GM23338 (cell line): ENCODE measurements at regions not wholly inside any gene's neighbourhood (a gene's known extent, or its start where the extent isn't known, plus 50 kb on each side); places are given as distances from the start of the nearest gene placed in this dataset.

Experiments
- ATAC-seq: fragments of 200-7000 bp; cut with Tn5 transposase; 3 replicates; pipeline ENCODE4 v1.9.1; 2020
- DNase-seq: peaks from one replicate; pipeline ENCODE4 v3.0.0-alpha.2; 2015; ENCODE audit warnings: low spot score
- H2AFZ ChIP-seq: fragments of 200-600 bp; sonication (generic); 2 replicates; pipeline ENCODE4 v1.8.0; 2016; ENCODE audit warnings: antibody characterized with exemption, mild to moderate bottlenecking, moderate library complexity
- H3F3A ChIP-seq: fragments of 200-600 bp; sonication (generic); replicated peaks from 2 replicates; pipeline ENCODE4 v1.8.0; 2017; ENCODE audit warnings: antibody characterized with exemption, mixed run types, low read depth
- H3K27ac ChIP-seq: fragments of 200-600 bp; sonication (generic); 2 replicates; pipeline ENCODE4 v1.6.1; 2016; ENCODE audit warnings: low read depth
- H3K27me3 ChIP-seq: fragments of 200-600 bp; sonication (generic); 2 replicates; pipeline ENCODE4 v1.8.0; 2016; ENCODE audit warnings: mild to moderate bottlenecking, mixed run types, moderate library complexity; ENCODE audit not compliant: insufficient read depth
- H3K36me3 ChIP-seq: fragments of 200-600 bp; sonication (generic); 2 replicates; pipeline ENCODE4 v1.8.0; 2016; ENCODE audit warnings: mild to moderate bottlenecking; ENCODE audit not compliant: insufficient read depth
- H3K4me1 ChIP-seq: fragments of 200-600 bp; sonication (generic); 2 replicates; pipeline ENCODE4 v1.8.0; 2016; ENCODE audit warnings: mild to moderate bottlenecking, moderate library complexity; ENCODE audit not compliant: insufficient read depth
- H3K4me2 ChIP-seq: fragments of 200-600 bp; sonication (generic); 2 replicates; pipeline ENCODE4 v1.7.1; 2017; ENCODE audit warnings: mixed run types
- H3K4me3 ChIP-seq: fragments of 200-600 bp; sonication (generic); 2 replicates; pipeline ENCODE4 v1.6.1; 2016; ENCODE audit warnings: mixed run types
- H3K79me2 ChIP-seq: fragments of 200-600 bp; sonication (generic); replicated peaks from 2 replicates; pipeline ENCODE4 v1.8.0; 2017; ENCODE audit warnings: mild to moderate bottlenecking; ENCODE audit not compliant: insufficient read depth
- H3K9me2 ChIP-seq: fragments of 200-600 bp; sonication (generic); 2 replicates; pipeline ENCODE4 v1.8.0; 2017; ENCODE audit not compliant: insufficient read depth
- H4K20me1 ChIP-seq: fragments of 200-600 bp; sonication (generic); replicated peaks from 2 replicates; pipeline ENCODE4 v1.8.0; 2017; ENCODE audit warnings: mild to moderate bottlenecking; ENCODE audit not compliant: insufficient read depth
- H3K27ac Mint-ChIP-seq: 2 replicates; pipeline ENCODE4 v1.8.0; 2020; ENCODE audit warnings: inconsistent platforms, mild to moderate bottlenecking, moderate library complexity, mixed read lengths
- H3K27me3 Mint-ChIP-seq: 3 replicates; pipeline ENCODE4 v1.8.0; 2022; ENCODE audit warnings: low read depth, mild to moderate bottlenecking, moderate library complexity, mixed read lengths, inconsistent platforms; ENCODE audit not compliant: insufficient read depth, poor library complexity
- H3K36me3 Mint-ChIP-seq: 3 replicates; pipeline ENCODE4 v1.8.0; 2021; ENCODE audit warnings: low read depth, mild to moderate bottlenecking, inconsistent platforms, moderate library complexity, mixed read lengths
- H3K4me1 Mint-ChIP-seq: 3 replicates; pipeline ENCODE4 v1.8.0; 2020; ENCODE audit warnings: mild to moderate bottlenecking, inconsistent platforms, mixed read lengths
- H3K4me3 Mint-ChIP-seq: 3 replicates; pipeline ENCODE4 v1.8.0; 2021; ENCODE audit warnings: moderate library complexity, mild to moderate bottlenecking, inconsistent platforms, mixed read lengths
- H3K9me3 Mint-ChIP-seq: 3 replicates; pipeline ENCODE4 v1.8.0; 2020; ENCODE audit warnings: moderate library complexity, mild to moderate bottlenecking, inconsistent platforms, mixed read lengths
- EZH2phosphoT487 ChIP-seq: fragments of 200-600 bp; sonication (generic); IDR thresholded peaks from one replicate; pipeline ENCODE4 v1.8.1; 2018; ENCODE audit warnings: antibody characterized with exemption; ENCODE audit not compliant: unreplicated experiment
- JUNB ChIP-seq: IDR thresholded peaks from one replicate; pipeline ENCODE4 v1.6.1; 2016; ENCODE audit warnings: antibody characterized with exemption; ENCODE audit not compliant: unreplicated experiment
- REST ChIP-seq: IDR thresholded peaks from one replicate; pipeline ENCODE4 v1.6.1; 2018; ENCODE audit warnings: antibody characterized with exemption; ENCODE audit not compliant: unreplicated experiment
- ZNF331 ChIP-seq: fragments of 250-450 bp; sonication (Bioruptor Pico); IDR thresholded peaks from 2 replicates; pipeline ENCODE4 v1.5.0; 2020; ENCODE audit warnings: low read depth, mild to moderate bottlenecking, moderate library complexity
- TF ChIP-seq, protein P1 (sequence below), 2 experiments: fragments of 200-600 bp in 1 of 2; sonication (generic) in 1 of 2; conservative IDR thresholded peaks; 2 replicates each; pipeline versions ENCODE4 v1.5.1 to v1.6.1; 2016 to 2017; ENCODE audit warnings: antibody characterized with exemption in 2 of 2, low read depth in 2 of 2, mild to moderate bottlenecking in 2 of 2, moderate library complexity in 1 of 2
- TF ChIP-seq, protein P2 (sequence below): fragments of 250-450 bp; sonication (Bioruptor Pico); IDR thresholded peaks from 2 replicates; pipeline ENCODE4 v1.5.0; 2020; ENCODE audit warnings: mild to moderate bottlenecking, moderate library complexity

DNA sequence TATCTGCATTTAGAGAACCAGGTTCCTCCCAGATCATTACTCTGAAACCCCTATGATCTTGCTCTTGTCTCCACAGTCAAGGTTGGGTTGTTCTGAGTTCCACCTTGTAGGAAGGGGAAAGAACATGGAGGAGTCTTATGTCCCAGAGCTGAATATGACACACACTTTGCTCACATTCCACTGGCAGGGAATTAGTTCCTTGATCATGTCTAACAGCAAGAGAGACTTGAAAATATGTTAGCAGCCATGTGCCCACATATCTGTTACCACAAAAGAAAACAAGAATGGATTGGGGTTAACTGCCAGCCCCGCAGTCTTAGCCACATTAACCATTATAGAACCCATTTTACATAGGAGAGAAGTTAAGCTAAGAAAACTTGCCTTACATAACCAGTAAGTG is 71.1 kb upstream of the MDM1 start:
- Histone ChIP-seq H3K4me3 (no peak overlapping the region), H2AFZ (no peak overlapping the region; the same call in 1 of the 2 replicates), H3K27ac (no peak overlapping the region), H3K79me2 (no peaks in the 10 kb centered on the region), H3K27me3 (no peaks in the 10 kb centered on the region), H3K9me2 (0 out of 2 replicates have a peak, but pooled peaks cover 3% of the 10 kb centered on the region), H4K20me1 (no peaks in the 10 kb centered on the region), H3K36me3 (no peaks in the 10 kb centered on the region), H3K4me2 (no peak overlapping the region), H3K4me1 (peaks cover 9% of the 10 kb centered on the region; the same call in 1 of the 2 replicates), H3F3A (no peaks in the 10 kb centered on the region)
- peaks cover 3% of the 10 kb centered on the region for H3K27me3 Mint-ChIP-seq
- no peaks in the 10 kb centered on the region for H3K36me3 Mint-ChIP-seq
- H3K9me3 Mint-ChIP-seq: no peaks in the 10 kb centered on the region
- no peak for TF ChIP-seq REST
- no peak for TF ChIP-seq ZNF331 (CRISPR knock-in tag)
- TF ChIP-seq JUNB: no peak
- TF ChIP-seq, protein P1, sequence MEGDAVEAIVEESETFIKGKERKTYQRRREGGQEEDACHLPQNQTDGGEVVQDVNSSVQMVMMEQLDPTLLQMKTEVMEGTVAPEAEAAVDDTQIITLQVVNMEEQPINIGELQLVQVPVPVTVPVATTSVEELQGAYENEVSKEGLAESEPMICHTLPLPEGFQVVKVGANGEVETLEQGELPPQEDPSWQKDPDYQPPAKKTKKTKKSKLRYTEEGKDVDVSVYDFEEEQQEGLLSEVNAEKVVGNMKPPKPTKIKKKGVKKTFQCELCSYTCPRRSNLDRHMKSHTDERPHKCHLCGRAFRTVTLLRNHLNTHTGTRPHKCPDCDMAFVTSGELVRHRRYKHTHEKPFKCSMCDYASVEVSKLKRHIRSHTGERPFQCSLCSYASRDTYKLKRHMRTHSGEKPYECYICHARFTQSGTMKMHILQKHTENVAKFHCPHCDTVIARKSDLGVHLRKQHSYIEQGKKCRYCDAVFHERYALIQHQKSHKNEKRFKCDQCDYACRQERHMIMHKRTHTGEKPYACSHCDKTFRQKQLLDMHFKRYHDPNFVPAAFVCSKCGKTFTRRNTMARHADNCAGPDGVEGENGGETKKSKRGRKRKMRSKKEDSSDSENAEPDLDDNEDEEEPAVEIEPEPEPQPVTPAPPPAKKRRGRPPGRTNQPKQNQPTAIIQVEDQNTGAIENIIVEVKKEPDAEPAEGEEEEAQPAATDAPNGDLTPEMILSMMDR (conservative IDR thresholded peaks at IDR 0.05; ENCODE audit: low read depth in 2 of 2): no peak
- peaks cover 4% of the 10 kb centered on the region; the same call in 2 of the 3 replicates for H3K4me1 Mint-ChIP-seq
- no peak for DNase-seq
- no peak overlapping the region for H3K4me3 Mint-ChIP-seq
- ATAC-seq: no peak
- no peak overlapping the region for H3K27ac Mint-ChIP-seq

GRCh38 chr12:68403711-68404110 is 71.5 kb upstream of the MDM1 start:
- no peaks in the 10 kb centered on the region for H3K9me3 Mint-ChIP-seq
- no peak for DNase-seq
- Histone ChIP-seq H3K27me3 (no peaks in the 10 kb centered on the region), H3K4me2 (no peak overlapping the region), H3K4me3 (no peak overlapping the region), H2AFZ (no peak overlapping the region), H3F3A (no peaks in the 10 kb centered on the region), H3K9me2 (0 out of 2 replicates have a peak, but pooled peaks cover 3% of the 10 kb centered on the region), H4K20me1 (no peaks in the 10 kb centered on the region), H3K4me1 (peaks cover 9% of the 10 kb centered on the region; the same call in 1 of the 2 replicates), H3K27ac (no peak overlapping the region), H3K79me2 (no peaks in the 10 kb centered on the region), H3K36me3 (no peaks in the 10 kb centered on the region)
- H3K4me3 Mint-ChIP-seq: no peak overlapping the region
- peaks cover 3% of the 10 kb centered on the region for H3K27me3 Mint-ChIP-seq
- H3K27ac Mint-ChIP-seq: no peak overlapping the region
- H3K36me3 Mint-ChIP-seq: no peaks in the 10 kb centered on the region
- peaks cover 4% of the 10 kb centered on the region; the same call in 2 of the 3 replicates for H3K4me1 Mint-ChIP-seq
- ATAC-seq: no peak
- TF ChIP-seq REST (no peak), EZH2phosphoT487 (no peak)
- TF ChIP-seq, protein P2, sequence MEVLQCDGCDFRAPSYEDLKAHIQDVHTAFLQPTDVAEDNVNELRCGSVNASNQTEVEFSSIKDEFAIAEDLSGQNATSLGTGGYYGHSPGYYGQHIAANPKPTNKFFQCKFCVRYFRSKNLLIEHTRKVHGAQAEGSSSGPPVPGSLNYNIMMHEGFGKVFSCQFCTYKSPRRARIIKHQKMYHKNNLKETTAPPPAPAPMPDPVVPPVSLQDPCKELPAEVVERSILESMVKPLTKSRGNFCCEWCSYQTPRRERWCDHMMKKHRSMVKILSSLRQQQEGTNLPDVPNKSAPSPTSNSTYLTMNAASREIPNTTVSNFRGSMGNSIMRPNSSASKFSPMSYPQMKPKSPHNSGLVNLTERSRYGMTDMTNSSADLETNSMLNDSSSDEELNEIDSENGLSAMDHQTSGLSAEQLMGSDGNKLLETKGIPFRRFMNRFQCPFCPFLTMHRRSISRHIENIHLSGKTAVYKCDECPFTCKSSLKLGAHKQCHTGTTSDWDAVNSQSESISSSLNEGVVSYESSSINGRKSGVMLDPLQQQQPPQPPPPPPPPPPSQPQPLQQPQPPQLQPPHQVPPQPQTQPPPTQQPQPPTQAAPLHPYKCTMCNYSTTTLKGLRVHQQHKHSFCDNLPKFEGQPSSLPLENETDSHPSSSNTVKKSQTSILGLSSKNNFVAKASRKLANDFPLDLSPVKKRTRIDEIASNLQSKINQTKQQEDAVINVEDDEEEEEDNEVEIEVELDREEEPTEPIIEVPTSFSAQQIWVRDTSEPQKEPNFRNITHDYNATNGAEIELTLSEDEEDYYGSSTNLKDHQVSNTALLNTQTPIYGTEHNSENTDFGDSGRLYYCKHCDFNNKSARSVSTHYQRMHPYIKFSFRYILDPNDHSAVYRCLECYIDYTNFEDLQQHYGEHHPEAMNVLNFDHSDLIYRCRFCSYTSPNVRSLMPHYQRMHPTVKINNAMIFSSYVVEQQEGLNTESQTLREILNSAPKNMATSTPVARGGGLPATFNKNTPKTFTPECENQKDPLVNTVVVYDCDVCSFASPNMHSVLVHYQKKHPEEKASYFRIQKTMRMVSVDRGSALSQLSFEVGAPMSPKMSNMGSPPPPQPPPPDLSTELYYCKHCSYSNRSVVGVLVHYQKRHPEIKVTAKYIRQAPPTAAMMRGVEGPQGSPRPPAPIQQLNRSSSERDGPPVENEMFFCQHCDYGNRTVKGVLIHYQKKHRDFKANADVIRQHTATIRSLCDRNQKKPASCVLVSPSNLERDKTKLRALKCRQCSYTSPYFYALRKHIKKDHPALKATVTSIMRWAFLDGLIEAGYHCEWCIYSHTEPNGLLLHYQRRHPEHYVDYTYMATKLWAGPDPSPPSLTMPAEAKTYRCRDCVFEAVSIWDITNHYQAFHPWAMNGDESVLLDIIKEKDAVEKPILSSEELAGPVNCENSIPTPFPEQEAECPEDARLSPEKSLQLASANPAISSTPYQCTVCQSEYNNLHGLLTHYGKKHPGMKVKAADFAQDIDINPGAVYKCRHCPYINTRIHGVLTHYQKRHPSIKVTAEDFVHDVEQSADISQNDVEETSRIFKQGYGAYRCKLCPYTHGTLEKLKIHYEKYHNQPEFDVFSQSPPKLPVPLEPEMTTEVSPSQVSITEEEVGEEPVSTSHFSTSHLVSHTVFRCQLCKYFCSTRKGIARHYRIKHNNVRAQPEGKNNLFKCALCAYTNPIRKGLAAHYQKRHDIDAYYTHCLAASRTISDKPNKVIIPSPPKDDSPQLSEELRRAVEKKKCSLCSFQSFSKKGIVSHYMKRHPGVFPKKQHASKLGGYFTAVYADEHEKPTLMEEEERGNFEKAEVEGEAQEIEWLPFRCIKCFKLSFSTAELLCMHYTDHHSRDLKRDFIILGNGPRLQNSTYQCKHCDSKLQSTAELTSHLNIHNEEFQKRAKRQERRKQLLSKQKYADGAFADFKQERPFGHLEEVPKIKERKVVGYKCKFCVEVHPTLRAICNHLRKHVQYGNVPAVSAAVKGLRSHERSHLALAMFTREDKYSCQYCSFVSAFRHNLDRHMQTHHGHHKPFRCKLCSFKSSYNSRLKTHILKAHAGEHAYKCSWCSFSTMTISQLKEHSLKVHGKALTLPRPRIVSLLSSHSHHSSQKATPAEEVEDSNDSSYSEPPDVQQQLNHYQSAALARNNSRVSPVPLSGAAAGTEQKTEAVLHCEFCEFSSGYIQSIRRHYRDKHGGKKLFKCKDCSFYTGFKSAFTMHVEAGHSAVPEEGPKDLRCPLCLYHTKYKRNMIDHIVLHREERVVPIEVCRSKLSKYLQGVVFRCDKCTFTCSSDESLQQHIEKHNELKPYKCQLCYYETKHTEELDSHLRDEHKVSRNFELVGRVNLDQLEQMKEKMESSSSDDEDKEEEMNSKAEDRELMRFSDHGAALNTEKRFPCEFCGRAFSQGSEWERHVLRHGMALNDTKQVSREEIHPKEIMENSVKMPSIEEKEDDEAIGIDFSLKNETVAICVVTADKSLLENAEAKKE (CRISPR knock-in tag): no peak
